Esophagus muscularis mucosa (tissue), 4 donors: ENCODE measurements at regions not wholly inside any gene's neighbourhood (a gene's known extent, or its start where the extent isn't known, plus 50 kb on each side); places are given as distances from the start of the nearest gene placed in this dataset.
"Not testable (repeated sequence)": the region's sequence is repeated elsewhere in the genome, so short reads cannot be mapped to it uniquely, and the experiment has no call there.

Experiments used
- DNase-seq: peaks from one replicate; pipeline ENCODE4 v3.0.0-alpha.2; 2017; ENCODE audit errors: extremely low spot score
- H3K27ac ChIP-seq, 4 donors: fragments of 200-600 bp; sonication (generic); replicated peaks in 1 of 4; 1 replicate in 3 of 4; 2 replicates in 1 of 4; pipeline ENCODE4 v1.5.1; 2016 to 2019; ENCODE audit warnings: mild to moderate bottlenecking in 1 of 4
- H3K27me3 ChIP-seq, 4 donors: fragments of 200-600 bp; sonication (generic); one replicate each; pipeline versions ENCODE4 v1.5.1 to v1.6.0; 2016 to 2019
- H3K36me3 ChIP-seq, 4 donors: fragments of 200-600 bp; sonication (generic); one replicate each; pipeline ENCODE4 v1.5.1; 2016 to 2019
- H3K4me1 ChIP-seq, 4 donors: fragments of 200-600 bp; sonication (generic); one replicate each; pipeline ENCODE4 v1.5.1; 2016 to 2019
- H3K4me3 ChIP-seq, 4 donors: fragments of 200-600 bp; sonication (generic); 1 replicate in 2 of 4; 2 replicates in 2 of 4; pipeline ENCODE4 v1.5.1; 2016 to 2019; ENCODE audit warnings: mild to moderate bottlenecking in 4 of 4, moderate library complexity in 1 of 4
- H3K9me3 ChIP-seq, 4 donors: fragments of 200-600 bp; sonication (generic); 1 replicate in 3 of 4; 2 replicates in 1 of 4; pipeline ENCODE4 v1.5.1; 2016 to 2019
- CTCF ChIP-seq, 3 experiments: fragments of 200-600 bp in 2 of 3; fragments of 450-650 bp in 1 of 3; sonication (generic) in 2 of 3; IDR thresholded peaks; one replicate each; pipeline ENCODE4 v1.5.1; 2017 to 2019; ENCODE audit warnings: antibody characterized with exemption in 3 of 3, mild to moderate bottlenecking in 2 of 3, moderate library complexity in 1 of 3
- EP300 ChIP-seq: sonication (generic); formaldehyde crosslinking; IDR thresholded peaks from one replicate; pipeline ENCODE4 v1.6.1; 2017; ENCODE audit warnings: antibody characterized with exemption
- POLR2A ChIP-seq: fragments of 450-650 bp; IDR thresholded peaks from one replicate; pipeline ENCODE4 v1.6.1; 2017; ENCODE audit warnings: antibody characterized with exemption, moderate library complexity, mild to moderate bottlenecking, low read depth
- POLR2AphosphoS5 ChIP-seq, 2 donors: sonication (generic); formaldehyde crosslinking; IDR thresholded peaks; one replicate each; pipeline ENCODE4 v1.6.1; 2017; ENCODE audit warnings: antibody characterized with exemption in 2 of 2
- WGBS: methylation state at CpG from one replicate; pipeline ENCODE4 v1.1.5; 2018; 5-methylcytosine and 5-hydroxymethylcytosine counted together
- intact Hi-C: fragments of 100-400 bp; cut with DNase I; formaldehyde crosslinking; loops from one replicate; pipeline ENCODE4 v1.15.1; 2023

- H3K36me3 ChIP-seq: no peaks in the 10 kb centered on the region
- 76% methylated on average over 2 of the region's 2 CpGs for WGBS
- no peak overlapping the region for H3K4me3 ChIP-seq
- no peak for DNase-seq
- no peak for TF ChIP-seq CTCF (IDR thresholded peaks at IDR 0.05)
- TF ChIP-seq POLR2AphosphoS5 (IDR thresholded peaks at IDR 0.05): no peak
- no peak for TF ChIP-seq EP300
- no peak for TF ChIP-seq POLR2A
- H3K4me1 ChIP-seq: no peaks in the 10 kb centered on the region
- H3K27me3 ChIP-seq: no peaks in the 10 kb centered on the region
- H3K9me3 ChIP-seq: no peaks in the 10 kb centered on the region
- no peak overlapping the region for H3K27ac ChIP-seq
- intact Hi-C loops: no loop called here
These were observed 971.1 kb upstream of the COX7C start for GRCh38 chr5:85646641-85647040.

DNA sequence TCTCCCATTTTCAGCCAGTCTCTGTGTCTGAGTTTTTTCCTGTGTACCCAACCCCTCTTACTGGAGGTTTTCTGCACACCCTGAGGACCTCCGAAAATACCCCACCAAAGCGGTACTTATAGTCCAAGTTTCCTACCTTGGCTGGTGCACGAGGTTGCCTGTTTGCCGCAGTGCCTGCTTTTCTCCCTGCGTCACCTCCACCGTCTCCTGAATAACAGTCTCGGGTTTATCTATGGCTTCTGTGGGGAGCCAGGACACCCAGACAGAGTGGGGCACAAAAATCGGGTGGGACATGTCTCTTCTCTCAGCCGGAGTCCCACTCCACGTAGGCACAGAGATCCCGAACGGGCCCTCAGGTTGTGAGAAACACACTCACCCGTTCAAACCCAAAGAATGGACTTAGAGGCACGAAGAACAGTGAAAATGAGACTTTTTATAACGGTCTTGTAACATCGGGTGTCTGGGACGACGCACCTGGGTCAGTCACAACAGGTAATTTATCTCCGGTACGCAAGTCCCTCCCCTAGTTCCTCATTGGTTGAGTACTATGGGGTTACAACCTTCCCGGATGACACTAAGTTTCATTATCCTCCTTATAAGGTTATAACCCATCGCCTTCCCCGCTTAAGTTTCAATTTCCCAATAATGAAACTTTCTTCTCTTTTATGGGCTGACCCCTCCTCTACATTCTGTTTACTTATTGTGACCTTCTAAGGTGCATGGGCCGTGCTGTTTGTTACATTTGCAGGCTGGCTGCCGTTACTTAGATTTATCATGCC, 970.2 kb upstream of the COX7C start:
- no peaks in the 10 kb centered on the region for H3K9me3 ChIP-seq
- no peaks in the 10 kb centered on the region for H3K4me1 ChIP-seq
- H3K27me3 ChIP-seq: no peaks in the 10 kb centered on the region
- intact Hi-C loops: no loop called here
- 87% methylated on average over 25 of the region's 25 CpGs for WGBS
- no peak overlapping the region for H3K27ac ChIP-seq
- H3K36me3 ChIP-seq: no peaks in the 10 kb centered on the region
- H3K4me3 ChIP-seq: no peak overlapping the region
- no peak for DNase-seq
- TF ChIP-seq POLR2A (no peak), CTCF (IDR thresholded peaks at IDR 0.05) (no peak), POLR2AphosphoS5 (IDR thresholded peaks at IDR 0.05) (no peak), EP300 (no peak)

DNA sequence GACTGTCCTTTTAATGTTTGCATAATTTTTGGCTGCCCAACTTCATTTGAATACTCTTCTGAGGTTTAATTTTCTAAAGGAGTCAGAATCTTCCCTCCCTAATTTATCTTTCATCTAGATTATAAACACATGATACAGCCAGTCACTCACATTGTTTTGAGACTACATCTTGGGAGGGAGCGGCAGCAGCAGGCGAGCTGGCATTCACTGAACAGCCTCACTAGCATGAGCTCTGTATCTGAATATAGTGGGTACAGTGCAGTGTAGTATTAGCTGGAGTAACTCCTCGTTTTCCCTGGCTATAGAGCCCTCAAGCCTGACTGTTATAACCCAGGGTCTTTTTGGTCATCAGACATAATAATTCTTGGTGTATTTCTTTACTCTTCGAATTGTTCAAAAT, 969.2 kb upstream of the COX7C start:
- 62% methylated on average over 4 of the region's 4 CpGs for WGBS
- Histone ChIP-seq H3K27me3 (no peaks in the 10 kb centered on the region), H3K9me3 (no peaks in the 10 kb centered on the region), H3K4me1 (no peaks in the 10 kb centered on the region), H3K4me3 (no peak overlapping the region), H3K27ac (no peak overlapping the region), H3K36me3 (no peaks in the 10 kb centered on the region)
- no peak for TF ChIP-seq POLR2AphosphoS5 (IDR thresholded peaks at IDR 0.05)
- TF ChIP-seq CTCF (IDR thresholded peaks at IDR 0.05): no peak
- no peak for TF ChIP-seq POLR2A
- TF ChIP-seq EP300: no peak
- intact Hi-C loops: no loop called here
- DNase-seq: no peak

DNA sequence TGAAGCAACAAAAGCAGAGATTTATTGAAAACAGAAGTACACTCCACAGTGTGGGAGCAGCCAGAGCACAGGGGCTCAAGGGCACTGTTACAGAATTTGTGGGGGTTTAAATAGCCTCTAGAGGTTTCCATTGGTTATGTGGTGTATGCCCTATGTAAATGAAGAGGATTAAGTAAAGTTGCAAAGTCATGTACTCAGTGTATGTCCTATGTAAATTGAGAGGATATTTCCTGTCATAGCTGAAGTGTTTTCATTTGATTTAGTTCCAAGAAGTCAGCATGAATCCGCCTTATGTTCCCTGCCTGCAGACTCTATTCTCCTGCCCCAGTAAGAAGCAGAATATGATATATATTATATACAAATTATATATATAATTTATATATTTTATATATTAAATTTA, 966.0 kb upstream of the COX7C start:
- intact Hi-C loops: no loop called here
- Histone ChIP-seq H3K27me3 (no peaks in the 10 kb centered on the region), H3K4me1 (no peaks in the 10 kb centered on the region), H3K4me3 (no peak overlapping the region), H3K36me3 (no peaks in the 10 kb centered on the region), H3K9me3 (peaks cover 0 to 13% (median 2%) of the 10 kb centered on the region in 4 donors), H3K27ac (no peak overlapping the region)
- WGBS: 89% methylated on average over 1 of the region's 1 CpG
- DNase-seq: no peak
- TF ChIP-seq EP300 (no peak), CTCF (IDR thresholded peaks at IDR 0.05) (no peak), POLR2A (no peak), POLR2AphosphoS5 (IDR thresholded peaks at IDR 0.05) (no peak)

GRCh38 chr5:85654144-85654543, 963.6 kb upstream of the COX7C start:
- intact Hi-C loops, H3K4me3 ChIP-seq, H3K36me3 ChIP-seq, H3K27me3 ChIP-seq, DNase-seq, H3K4me1 ChIP-seq, H3K27ac ChIP-seq: not testable (repeated sequence)
- peaks cover 0 to 17% (median 2%) of the 10 kb centered on the region in 4 donors for H3K9me3 ChIP-seq
- WGBS: 81% methylated on average over 3 of the region's 3 CpGs
